ENCODE measurements at regions not wholly inside any gene's neighbourhood (a gene's known extent, or its start where the extent isn't known, plus 50 kb on each side); places are given as distances from the start of the nearest gene placed in this dataset.

- TF ChIP-seq, protein P1, sequence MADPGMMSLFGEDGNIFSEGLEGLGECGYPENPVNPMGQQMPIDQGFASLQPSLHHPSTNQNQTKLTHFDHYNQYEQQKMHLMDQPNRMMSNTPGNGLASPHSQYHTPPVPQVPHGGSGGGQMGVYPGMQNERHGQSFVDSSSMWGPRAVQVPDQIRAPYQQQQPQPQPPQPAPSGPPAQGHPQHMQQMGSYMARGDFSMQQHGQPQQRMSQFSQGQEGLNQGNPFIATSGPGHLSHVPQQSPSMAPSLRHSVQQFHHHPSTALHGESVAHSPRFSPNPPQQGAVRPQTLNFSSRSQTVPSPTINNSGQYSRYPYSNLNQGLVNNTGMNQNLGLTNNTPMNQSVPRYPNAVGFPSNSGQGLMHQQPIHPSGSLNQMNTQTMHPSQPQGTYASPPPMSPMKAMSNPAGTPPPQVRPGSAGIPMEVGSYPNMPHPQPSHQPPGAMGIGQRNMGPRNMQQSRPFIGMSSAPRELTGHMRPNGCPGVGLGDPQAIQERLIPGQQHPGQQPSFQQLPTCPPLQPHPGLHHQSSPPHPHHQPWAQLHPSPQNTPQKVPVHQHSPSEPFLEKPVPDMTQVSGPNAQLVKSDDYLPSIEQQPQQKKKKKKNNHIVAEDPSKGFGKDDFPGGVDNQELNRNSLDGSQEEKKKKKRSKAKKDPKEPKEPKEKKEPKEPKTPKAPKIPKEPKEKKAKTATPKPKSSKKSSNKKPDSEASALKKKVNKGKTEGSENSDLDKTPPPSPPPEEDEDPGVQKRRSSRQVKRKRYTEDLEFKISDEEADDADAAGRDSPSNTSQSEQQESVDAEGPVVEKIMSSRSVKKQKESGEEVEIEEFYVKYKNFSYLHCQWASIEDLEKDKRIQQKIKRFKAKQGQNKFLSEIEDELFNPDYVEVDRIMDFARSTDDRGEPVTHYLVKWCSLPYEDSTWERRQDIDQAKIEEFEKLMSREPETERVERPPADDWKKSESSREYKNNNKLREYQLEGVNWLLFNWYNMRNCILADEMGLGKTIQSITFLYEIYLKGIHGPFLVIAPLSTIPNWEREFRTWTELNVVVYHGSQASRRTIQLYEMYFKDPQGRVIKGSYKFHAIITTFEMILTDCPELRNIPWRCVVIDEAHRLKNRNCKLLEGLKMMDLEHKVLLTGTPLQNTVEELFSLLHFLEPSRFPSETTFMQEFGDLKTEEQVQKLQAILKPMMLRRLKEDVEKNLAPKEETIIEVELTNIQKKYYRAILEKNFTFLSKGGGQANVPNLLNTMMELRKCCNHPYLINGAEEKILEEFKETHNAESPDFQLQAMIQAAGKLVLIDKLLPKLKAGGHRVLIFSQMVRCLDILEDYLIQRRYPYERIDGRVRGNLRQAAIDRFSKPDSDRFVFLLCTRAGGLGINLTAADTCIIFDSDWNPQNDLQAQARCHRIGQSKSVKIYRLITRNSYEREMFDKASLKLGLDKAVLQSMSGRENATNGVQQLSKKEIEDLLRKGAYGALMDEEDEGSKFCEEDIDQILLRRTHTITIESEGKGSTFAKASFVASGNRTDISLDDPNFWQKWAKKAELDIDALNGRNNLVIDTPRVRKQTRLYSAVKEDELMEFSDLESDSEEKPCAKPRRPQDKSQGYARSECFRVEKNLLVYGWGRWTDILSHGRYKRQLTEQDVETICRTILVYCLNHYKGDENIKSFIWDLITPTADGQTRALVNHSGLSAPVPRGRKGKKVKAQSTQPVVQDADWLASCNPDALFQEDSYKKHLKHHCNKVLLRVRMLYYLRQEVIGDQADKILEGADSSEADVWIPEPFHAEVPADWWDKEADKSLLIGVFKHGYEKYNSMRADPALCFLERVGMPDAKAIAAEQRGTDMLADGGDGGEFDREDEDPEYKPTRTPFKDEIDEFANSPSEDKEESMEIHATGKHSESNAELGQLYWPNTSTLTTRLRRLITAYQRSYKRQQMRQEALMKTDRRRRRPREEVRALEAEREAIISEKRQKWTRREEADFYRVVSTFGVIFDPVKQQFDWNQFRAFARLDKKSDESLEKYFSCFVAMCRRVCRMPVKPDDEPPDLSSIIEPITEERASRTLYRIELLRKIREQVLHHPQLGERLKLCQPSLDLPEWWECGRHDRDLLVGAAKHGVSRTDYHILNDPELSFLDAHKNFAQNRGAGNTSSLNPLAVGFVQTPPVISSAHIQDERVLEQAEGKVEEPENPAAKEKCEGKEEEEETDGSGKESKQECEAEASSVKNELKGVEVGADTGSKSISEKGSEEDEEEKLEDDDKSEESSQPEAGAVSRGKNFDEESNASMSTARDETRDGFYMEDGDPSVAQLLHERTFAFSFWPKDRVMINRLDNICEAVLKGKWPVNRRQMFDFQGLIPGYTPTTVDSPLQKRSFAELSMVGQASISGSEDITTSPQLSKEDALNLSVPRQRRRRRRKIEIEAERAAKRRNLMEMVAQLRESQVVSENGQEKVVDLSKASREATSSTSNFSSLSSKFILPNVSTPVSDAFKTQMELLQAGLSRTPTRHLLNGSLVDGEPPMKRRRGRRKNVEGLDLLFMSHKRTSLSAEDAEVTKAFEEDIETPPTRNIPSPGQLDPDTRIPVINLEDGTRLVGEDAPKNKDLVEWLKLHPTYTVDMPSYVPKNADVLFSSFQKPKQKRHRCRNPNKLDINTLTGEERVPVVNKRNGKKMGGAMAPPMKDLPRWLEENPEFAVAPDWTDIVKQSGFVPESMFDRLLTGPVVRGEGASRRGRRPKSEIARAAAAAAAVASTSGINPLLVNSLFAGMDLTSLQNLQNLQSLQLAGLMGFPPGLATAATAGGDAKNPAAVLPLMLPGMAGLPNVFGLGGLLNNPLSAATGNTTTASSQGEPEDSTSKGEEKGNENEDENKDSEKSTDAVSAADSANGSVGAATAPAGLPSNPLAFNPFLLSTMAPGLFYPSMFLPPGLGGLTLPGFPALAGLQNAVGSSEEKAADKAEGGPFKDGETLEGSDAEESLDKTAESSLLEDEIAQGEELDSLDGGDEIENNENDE (IDR thresholded peaks at IDR 0.05; ENCODE audit: insufficient replicate concordance, low read length), result no peak
- TF ChIP-seq RXRA (IDR thresholded peaks at IDR 0.05; ENCODE audit: insufficient read depth, low read depth, low read length) (no peak), KDM5A (IDR thresholded peaks at IDR 0.05; ENCODE audit: low read length) (no peak), JUN (IDR thresholded peaks at IDR 0.05; ENCODE audit: low read depth, low read length) (no peak), TEAD4 (IDR thresholded peaks at IDR 0.05; ENCODE audit: low read depth, low read length) (no peak), MAX (IDR thresholded peaks at IDR 0.05) (no peak)
Measured at GRCh38 chrX:97867266-97867665, 983.6 kb downstream of the RPA4 start (continued).
